NCI-H524 treated with DMSO at 0.1 percent for 48 hours (cell line): ENCODE measurements at regions not wholly inside any gene's neighbourhood (a gene's known extent, or its start where the extent isn't known, plus 50 kb on each side); places are given as distances from the start of the nearest gene placed in this dataset.
"Not testable (repeated sequence)": the region's sequence is repeated elsewhere in the genome, so short reads cannot be mapped to it uniquely, and the experiment has no call there.

Experiments
- DNase-seq: peaks from one replicate; lab custom pipeline; 2025; lab: John Stamatoyannopoulos, UW

DNA sequence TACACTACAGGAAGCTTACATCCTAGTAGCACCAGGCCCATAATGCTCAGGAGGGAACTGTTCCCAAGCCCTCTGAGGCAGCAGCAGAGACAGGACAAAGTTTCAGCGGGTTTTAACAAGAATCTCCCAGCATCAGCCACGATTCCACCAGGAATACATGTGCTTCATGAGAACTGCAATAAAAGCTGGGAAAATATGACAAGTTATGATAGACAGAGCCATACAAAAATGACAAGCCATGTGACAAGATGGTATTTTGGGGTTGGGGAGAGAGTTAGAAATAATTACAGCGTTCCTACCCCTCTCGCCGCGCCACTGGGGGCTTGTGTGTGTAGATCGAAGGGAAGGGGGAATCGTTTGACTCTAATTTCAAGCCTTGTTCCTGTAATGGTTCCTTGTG lies 112.7 kb upstream of the CTBP2 start:
- no peak for DNase-seq

DNA sequence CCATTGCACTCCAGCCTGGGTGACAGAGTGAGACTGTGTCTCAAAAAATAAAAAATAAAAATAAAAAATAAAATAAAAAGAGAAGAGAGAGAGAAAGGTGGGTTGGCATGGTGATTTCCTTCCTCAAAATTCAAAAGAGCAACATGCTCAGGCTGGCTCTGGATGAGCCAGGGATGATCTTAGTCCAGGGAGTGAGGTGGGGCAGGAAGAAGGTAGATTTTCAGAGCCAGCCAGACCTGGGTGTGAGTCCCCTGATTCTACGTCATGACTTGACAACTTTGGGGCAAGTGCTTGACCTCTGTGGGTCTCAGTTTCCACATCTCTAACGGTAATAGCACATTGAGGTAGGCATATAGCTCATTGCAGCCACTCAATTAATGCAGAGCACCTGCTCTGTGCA lies 109.4 kb upstream of the CTBP2 start:
- DNase-seq = no peak

DNA sequence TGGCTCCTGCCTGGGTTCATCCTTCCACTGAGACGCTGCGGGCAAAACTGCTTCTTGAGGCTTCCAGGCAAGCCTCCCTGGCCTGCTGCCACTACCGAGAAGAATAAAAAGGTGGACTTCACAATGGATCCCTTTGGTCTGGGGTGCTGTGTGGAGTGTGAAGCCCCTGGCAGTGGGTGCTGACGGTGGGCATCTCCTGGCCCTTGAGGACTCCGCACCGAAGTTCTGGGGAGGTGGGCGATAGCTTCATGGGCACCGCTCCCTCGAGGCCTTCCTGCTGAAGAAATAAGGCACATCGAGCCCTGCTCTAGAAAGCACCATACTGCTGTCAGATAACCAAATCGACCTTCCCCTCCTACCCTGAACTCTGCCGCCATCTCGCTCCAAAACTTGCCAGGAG lies 106.6 kb upstream of the CTBP2 start:
- DNase-seq = no peak

DNA sequence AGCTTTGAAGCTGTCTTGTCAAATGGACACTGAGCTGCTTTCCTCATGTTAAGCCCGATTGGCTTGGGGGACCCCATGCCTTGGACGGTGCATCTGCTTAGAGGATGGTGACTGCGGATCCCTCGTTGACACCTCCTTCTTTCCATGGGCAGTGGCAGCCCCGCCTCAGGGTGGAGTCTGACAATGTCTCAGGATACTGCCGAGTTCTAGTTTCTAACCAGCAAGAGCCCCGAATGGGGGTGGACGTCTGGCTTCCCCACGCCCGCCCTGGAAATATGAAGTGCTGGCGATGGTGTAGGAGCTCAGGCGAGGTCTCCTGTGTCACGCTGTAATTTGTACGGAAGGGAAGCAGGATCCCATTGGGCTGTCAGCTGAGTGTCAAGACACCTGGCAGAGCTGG lies 106.2 kb upstream of the CTBP2 start:
- DNase-seq = no peak

DNA sequence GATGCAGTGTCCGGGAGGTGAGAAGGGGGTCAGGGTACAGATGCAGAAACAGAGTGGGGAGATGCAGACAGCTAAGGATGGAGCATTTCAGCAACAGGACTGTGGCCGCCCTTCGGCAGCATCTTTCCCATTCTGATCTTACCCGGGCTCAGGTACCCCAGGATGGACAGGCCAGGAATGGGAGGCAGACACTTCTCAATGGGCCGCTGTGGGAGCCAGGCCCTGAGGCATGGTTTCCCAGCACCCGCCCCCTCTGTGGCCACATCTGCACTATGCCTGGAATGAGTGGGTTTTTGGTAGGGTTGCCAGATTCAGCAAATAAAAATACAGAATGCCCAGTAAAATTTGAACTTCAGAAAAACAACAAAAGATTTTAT lies 105.2 kb upstream of the CTBP2 start:
- no peak for DNase-seq

DNA sequence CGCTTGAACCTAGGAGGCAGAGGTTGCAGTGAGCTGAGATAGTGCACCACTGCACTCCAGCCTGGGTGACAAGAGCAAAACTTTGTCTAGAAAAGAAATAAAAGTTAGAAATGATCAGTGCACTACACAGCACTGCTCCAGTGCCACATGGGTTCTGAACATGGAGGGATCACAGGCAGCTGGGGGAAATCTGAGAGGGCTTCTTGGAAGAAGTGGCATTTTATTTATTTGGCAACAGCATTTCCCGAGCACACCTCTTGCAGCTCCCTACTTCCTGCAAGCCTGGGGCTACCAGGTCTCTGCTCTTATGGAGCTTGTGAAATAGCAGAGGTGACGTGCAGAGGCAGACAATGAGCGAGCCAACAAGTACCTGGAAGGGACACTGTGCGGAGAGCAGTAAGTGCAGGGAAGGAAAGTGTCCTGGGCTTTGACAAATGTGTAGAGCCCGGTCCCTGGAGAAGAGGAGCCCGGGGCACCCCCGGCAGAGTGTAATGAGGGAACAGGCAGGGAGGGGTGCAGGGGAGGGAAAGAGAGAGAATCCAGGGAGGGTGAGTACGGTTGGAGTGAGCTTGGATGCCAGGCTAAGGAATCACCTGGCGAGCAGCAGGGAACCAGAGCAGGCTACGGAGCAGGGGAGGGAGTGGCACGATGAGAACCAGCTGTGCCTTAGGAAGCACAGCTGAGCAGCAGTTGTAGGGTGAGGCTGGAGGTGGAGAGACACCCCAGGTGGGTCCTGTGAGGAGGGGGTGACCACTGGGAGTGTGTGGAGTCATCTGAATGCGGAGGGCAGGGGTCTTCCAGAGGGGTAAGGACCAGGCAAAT lies 104.6 kb upstream of the CTBP2 start:
- DNase-seq = no peak

DNA sequence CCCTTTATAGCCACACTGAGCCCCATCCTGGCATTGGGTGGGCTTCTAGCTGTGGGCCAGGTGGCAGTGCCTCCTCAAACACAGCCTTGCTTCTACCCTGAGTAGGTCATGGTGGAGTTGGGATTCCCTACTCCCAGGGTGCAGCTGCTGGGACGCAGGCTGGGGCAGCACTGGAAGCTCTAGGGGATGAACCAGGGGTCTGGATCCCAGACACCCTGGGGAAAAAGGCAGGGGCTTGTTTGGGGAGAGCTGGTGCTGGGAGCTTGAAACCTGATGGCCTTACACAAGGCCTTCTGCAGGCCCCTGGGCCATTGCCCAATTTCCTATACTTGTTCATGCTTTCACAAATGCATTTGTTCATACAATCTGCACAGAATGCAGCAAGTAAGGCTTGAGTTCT lies 103.7 kb upstream of the CTBP2 start:
- no peak for DNase-seq

DNA sequence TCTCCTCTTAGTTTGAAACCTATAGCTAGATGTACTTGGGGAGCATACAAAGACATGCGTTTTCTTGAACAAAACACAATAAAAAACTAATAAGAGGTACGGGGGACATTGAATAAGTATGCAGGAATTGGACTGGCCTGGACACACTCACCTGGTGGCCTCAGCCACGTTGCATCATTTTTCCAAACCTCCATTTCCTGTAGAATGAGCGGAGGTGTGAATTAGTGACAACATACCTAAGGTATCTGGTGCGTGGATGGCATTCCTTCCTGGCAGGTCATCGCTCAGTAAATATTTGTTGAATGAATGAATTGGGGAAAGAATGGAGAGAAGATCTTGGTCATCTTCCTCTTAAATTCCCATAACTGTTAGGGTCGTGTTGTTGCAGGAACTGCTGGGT lies 103.2 kb upstream of the CTBP2 start:
- DNase-seq = no peak

DNA sequence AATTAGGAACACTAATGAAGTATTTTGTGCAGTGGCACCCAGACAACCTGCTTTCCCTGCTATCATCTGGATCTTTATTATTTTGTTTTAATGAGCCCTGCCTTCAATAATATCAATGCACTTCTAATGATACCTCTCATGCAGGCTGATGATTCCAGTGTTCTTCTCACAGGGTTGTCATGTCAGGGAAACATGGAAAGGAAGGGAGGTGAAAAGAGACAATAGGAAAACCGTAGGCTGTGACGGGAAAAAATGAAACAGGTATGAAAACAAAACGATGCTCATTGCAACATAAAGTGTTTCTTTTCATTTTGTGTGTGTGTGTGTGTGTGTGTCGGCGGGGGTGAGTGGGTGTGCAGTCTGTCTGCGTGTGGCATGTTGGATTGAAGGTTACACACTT lies 102.6 kb upstream of the CTBP2 start:
- DNase-seq = no peak

DNA sequence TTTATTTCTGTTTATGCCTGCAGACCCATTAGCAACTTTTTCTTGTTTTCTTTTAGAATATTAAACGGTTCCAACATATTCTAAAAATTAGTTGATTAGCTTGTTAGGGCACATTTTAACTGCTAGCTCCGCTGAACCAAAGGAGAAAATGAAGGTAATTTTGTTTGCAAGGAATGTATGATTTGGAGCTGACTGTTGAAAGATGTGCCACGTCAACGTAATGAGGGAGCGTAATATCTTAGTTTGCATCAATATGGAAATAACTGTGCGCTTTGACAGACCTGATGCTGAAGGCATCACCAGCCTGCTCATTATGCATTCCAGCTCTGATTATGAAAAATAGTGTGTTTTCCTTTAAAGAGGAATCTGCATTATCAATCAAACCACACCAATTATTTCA lies 102.0 kb upstream of the CTBP2 start:
- no peak for DNase-seq

DNA sequence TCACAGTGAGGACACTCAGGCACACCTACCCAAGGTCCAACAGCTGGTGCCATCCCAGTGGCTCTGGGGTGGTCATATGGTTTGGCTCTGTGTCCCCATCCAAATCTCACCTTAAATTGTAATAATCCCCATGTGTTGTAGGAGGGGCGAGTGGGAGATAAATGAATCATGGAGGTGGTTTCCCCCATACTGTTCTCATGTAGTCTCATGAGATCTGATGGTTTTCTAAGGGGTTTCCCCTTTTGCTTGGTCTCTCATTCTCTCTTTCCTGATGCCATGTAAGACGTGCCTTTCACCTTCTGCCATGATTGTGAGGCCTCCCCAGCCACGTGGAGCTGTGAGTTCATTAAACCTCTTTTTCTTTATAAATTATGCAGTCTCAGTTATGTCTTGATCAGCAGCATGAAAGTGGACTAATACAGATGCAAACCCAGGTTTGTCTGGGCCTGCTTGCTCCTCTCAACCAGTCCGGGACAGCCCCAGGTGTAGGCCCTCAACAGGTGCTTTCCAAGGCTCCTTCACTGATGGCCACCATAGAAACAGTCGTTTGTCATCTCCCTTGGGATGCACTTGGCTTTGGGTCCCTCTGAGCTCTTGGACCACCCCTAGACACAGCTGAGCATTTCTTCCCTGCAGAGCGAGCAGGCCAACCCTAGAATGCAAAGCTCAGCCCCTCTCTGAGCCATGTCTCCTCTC lies 101.3 kb upstream of the CTBP2 start:
- DNase-seq = no peak

DNA sequence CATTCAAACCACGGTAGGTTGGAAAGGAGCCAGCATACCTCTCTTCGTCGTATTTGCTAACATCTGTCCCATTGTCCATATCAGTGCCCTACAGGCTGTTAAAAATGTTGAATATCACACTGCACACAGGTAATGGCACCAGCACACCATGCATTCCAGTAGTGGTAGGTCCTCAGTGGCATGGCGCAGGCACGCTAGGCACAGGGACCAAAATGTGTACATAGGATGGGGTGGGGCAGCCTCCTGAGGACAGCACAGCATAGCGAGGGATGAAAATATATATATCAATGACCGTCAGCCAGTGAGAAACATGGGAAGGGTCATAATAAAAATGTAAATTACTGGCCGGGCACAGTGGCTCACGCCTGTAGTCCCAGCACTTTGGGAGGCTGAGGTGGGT lies 99.9 kb upstream of the CTBP2 start:
- no peak for DNase-seq

DNA sequence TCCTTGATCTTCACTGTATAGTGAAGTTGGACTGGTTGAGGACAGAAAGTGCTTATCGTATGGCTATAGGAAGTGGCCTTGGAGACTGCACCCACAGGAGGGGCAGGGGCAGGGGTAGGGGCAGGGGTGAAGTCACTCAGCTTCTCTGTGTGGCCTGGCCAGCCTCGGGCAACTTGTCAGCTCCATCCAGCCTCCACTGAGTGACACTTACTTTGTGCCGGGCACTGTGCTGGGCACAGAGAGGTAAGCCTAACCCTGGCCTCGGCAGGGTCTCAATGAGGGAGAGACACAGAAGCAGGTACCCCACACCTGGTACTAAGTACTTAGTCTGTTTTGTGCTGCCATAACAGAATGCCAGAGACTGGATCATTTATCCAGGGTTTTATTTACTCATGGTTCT lies 99.3 kb upstream of the CTBP2 start:
- DNase-seq = no peak

DNA sequence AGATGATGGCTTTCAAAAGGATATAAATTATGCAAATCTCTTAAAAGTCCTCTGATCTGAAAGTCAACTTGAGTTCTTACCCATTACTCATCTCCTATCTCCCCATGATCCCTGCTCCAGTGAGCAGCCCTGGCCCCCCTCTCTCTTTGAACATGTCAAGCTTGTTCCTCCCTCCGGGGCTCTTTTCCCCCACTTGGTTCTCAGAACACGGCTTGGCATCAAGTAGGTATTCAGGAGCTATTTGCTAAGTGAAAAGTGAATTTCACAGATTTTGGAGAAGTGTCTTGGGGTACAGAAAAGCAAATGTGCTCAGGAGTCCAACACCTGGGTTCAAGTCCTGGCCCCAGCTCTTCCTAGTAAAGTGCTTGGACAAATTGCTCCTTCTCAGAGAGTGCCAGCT lies 98.3 kb upstream of the CTBP2 start:
- no peak for DNase-seq

DNA sequence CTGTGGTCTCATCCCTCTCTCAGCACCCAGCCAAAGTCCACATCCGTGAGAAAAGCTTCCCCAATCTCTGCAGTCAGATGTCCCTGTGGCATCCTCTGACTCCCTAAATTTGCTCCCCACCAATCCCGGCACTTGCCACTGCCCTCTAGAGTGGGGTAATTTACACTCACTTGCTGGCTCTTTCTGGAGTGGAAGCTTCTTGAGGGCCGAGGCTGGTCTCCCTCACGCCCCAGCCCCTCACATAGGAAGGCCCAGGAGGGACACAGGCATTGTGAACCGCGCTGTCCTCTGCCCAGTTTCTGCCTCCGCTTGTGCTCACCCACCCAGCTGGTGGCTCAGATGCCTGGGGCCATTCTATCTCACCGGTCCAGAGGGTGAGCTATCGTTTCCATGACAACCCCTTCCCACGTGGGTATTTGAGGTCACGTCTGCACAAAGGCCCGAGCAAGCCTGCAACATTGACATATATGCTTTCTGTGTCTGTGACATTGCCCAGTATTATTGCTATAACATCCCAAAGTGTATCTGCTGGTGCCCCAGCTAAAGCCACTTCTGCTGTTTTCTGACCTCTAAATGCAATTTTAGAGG lies 97.3 kb upstream of the CTBP2 start:
- no peak for DNase-seq

DNA sequence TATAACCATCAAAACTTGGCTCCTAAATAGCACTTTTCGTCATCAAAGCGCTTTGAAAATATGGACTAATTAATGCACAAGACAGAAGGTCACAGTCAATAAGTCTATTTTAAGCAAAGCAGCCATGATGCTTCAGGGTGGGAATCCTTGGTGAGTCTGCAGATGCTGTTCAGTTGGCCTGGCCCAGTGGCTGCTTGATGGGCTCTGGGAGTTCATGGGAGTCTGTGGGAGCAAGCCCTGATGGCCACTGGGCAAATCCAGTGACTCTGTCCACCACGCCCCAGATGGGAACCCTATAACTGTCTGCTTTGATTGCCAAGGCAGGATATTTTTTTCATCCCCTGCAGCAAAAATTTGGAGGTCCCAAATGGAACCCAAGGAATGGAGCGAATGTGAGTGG lies 95.7 kb upstream of the CTBP2 start:
- no peak for DNase-seq

DNA sequence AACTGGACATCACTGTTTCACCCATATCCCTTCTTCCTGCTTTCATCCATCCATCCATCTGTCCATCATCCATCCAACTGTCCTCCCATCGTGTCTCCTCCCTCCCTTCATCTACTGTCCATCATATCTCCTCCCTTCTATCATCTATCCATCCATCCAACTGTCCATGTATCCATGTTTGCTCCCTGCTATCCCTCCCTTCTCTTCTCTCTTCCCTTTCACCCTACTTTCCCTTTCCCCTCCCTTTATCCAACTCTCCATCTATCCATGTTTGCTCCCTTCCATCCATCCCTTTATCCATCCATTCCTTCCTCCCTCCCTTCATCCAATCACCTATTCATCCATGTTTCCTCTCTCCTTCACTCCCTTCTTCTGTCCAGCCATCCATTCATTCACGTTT lies 92.6 kb upstream of the CTBP2 start:
- no peak for DNase-seq

DNA sequence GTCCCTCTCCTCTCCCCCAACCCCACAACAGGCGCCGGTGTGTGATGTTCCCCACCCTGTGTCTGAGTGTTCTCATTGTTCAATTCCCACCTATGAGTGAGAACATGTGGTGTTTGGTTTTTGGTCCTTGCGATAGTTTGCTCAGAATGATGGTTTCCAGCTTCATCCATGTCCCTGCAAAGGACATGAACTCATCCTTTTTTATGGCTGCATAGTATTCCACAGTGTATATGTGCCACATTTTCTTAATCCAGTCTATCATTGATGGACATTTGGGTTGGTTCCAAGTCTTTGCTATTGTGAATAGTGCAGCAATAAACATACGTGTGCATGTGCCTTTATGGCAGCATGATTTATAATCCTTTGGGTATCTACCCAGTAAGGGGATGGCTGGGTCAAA lies 90.5 kb upstream of the CTBP2 start:
- DNase-seq = not testable (repeated sequence)

DNA sequence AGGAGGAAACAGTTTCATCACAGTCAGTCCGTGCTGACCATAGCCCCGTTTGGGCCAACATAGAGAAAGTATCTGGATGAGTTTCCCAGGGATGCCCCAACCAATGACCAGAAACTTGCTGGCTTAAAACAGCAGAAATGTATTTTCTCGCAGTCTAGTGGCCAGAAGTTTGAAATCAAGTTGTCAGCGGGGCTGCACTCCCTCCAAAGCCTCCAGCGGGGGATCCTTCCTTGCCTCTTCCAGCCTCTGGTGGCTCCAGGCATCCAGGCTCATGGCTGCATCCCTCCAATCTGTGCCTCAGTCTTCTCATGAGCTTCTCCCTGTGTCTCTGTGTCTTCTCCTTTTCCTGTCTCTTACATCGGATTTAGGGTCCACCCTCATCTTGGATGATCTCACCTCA lies 89.6 kb upstream of the CTBP2 start:
- DNase-seq = no peak

DNA sequence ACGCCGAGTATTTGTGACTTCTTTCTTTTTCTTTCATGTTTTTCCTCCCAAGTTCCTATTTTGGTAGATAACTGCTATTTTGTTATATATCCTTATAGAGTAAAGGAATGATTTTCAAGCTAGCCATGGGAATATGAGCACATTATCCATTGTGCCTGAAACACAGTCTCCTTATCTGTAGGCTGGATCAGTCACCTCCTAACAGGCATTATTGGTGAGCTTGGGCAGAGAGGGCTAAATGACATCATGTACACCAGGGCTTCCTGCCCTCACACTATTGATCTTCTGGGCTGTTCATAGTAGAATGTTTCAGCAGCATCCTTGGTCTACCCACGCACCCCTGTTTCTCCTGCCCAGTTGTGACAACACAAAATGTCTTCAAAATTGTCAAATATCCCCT lies 88.1 kb upstream of the CTBP2 start:
- no peak for DNase-seq

DNA sequence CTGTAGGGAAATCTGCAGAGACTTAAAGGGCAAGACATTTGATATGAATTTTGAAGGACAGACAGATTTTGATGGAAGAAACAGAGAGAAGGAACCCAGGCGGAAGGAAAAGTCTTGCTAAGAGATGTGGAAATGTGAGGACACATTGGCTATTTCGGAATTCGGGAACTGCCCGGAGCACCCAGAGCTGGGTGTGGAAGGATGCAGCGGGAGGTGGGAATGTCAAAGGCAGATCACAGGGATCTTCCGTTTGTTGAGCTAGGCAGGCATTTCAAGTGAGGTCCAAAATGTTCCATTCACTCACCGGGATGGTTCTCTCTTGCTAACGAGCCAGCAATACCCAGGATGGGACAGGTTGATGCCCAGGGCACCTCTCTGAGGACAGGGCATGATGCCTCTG lies 87.2 kb upstream of the CTBP2 start:
- DNase-seq = no peak

DNA sequence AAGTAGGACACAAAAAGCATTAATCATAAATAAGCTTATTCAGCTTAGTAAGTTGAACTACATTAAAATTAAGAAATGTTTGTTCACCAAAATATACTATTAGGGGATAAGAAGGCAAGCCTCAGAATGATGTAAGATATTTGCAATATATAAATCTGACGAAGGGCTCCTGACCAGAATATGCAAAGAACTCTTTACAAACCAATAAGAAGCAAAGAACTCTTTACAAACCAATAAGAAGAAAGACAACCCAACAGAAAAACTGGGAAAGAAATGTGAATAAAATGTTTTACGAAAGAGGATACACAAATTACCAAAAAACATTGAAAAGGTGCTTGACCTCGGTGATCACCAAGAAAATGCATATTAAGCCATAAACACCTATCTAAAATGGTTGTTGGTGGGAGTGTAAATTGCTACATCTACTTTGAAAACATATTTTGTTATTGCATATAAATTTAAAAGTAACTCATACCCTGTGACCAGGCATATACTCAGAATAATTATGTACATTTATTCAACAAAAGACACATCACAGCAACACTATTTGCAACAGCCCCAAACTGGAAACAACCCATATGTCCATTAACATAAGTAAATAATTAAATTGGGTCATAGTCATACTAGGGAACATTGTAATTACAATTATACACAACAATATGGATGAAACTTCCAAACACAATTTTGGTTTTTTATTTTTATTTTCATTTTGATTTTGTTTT lies 83.3 kb upstream of the CTBP2 start:
- no peak for DNase-seq

DNA sequence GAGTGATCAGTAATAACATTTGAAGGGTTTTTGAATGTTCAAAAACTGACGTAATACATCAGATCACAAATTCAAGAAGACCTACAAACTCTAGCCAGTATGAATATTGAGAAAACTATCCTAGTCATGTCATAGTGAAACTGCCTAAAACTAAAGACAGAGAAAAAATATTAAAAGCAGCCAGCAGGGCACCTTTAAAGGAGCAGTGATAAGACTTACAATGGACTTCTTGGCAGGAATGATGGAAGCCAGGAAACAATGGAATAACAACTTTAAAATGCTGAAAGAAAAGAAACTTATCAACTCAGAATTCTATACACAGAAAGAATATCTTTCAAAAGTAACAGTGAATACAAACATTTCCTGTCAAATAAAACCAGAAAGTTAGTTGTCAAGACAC lies 78.3 kb upstream of the CTBP2 start:
- DNase-seq = no peak
